C4-2B (cell line): ENCODE measurements at regions not wholly inside any gene's neighbourhood (a gene's known extent, or its start where the extent isn't known, plus 50 kb on each side); places are given as distances from the start of the nearest gene placed in this dataset.

Source experiments
- H3K27ac ChIP-seq: fragments of 450-650 bp; 2 replicates; pipeline ENCODE4 v1.5.1; 2017
- ZFX ChIP-seq: fragments of 450-650 bp; IDR thresholded peaks from 2 replicates; pipeline ENCODE4 v1.6.1; 2017
- TF ChIP-seq, protein P1 (sequence below): fragments of 450-650 bp; conservative IDR thresholded peaks from 2 replicates; pipeline ENCODE4 v1.5.1; 2017; ENCODE audit warnings: mild to moderate bottlenecking

DNA sequence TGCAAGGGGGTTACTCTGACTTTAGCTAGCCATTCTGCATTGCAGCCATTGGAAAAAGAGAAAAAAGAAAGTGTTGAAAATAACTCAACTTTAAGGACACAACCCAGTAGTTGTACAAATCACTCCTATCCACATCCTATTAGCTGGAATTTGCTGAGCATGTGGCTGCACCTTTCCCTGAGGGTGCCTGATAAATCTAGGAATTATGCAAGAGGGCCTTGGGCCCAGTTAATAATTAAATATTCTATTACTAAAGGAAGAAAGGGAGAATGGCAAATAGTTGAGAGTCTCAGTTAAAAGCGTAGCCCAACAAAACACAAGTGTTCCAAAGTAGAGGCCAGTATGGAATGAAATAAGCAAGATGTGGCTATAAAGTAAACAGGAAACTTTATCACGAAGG is 200.9 kb upstream of the CNTNAP2 start:
- TF ChIP-seq, protein P1, sequence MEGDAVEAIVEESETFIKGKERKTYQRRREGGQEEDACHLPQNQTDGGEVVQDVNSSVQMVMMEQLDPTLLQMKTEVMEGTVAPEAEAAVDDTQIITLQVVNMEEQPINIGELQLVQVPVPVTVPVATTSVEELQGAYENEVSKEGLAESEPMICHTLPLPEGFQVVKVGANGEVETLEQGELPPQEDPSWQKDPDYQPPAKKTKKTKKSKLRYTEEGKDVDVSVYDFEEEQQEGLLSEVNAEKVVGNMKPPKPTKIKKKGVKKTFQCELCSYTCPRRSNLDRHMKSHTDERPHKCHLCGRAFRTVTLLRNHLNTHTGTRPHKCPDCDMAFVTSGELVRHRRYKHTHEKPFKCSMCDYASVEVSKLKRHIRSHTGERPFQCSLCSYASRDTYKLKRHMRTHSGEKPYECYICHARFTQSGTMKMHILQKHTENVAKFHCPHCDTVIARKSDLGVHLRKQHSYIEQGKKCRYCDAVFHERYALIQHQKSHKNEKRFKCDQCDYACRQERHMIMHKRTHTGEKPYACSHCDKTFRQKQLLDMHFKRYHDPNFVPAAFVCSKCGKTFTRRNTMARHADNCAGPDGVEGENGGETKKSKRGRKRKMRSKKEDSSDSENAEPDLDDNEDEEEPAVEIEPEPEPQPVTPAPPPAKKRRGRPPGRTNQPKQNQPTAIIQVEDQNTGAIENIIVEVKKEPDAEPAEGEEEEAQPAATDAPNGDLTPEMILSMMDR = no peak
- no peak for TF ChIP-seq ZFX
- H3K27ac ChIP-seq = no peak overlapping the region

DNA sequence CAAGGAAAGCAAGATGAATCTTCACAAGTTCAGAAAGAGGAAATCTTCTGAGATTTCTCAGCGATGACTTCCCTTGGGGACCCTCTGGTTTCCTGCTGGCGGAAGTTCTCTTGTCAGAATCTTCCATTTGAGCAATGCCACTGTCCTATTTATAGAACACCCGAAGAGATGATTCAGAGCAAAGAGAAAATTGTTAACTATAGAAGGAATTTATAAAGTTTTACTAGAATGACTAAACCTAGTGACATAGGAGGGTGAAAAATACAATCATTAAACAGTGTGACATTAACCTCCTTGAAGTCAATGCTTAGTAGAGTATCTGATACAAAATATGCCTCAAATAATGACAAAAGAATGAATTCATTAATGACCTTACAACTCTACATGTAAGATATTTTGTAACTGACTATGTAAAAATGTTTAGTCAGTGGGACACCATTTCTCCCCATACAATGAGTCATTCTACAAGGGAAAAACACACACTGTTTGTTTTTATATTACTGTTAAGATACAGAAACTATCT is 206.5 kb upstream of the CNTNAP2 start:
- H3K27ac ChIP-seq = no peak overlapping the region
- TF ChIP-seq ZFX = no peak
- TF ChIP-seq, protein P1 = no peak

DNA sequence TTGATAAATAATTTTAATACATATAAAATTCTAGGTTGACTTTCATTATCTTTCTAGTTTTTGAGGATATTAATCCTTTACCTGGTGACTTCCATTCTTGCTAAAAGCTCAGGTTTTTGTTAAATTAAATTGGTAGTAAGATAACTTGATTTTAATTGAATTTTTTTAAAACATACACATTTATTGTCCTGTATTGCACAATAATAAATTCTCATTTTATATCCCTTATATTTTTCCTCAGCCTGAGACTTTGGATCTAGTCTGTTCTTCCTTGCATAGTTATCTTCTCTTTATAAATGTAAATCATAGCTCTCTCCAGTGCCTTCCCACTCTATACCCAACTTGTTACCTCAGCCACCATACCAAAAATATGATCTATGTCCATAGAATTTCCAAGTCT is 212.9 kb upstream of the CNTNAP2 start:
- H3K27ac ChIP-seq = no peak overlapping the region

DNA sequence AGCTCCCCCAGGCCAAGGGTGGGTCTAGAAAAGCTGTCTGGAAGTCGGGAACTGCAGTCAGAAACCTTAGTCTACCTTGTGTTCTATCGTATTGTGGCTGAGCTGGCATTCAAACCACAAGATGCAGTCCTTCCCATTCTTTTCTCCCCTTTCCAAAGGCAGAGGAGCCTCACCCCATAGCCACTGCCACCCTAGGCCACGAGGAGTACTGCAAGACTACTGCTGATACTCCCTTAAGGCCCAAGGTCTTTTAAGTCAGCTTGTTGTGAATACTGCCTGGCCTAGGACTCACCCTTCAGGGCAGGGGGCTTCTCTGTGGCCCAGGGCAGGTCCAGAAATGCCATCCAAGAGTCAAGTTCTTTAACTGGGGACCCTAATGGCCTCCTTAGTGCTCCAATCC is 214.5 kb upstream of the CNTNAP2 start:
- TF ChIP-seq, protein P1 = peak; percentile 20; the same call in 1 of the 2 replicates
- TF ChIP-seq ZFX = no peak
- no peak overlapping the region for H3K27ac ChIP-seq

More for the DNA sequence above, 212.9 kb upstream of the CNTNAP2 start:
- TF ChIP-seq ZFX = no peak
- TF ChIP-seq, protein P1 = no peak

DNA sequence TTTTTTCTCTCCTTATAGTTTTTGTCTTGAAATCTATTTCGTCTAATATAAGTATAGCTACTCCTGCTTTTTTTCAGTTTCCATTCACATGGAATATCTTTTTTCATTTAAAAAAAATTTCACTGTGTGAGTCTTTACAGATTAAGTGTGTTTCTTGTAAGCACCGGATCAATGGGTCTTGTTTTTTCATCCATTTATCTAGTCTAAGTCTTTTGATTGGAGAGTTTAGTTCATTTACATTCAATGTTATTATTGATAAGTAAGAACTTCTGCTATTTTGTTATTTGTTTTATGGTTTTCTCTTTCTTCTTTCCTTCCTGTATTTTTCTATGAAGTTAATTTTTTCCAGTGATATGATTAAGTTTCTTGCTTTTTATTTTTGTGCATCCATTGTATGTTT is 216.7 kb upstream of the CNTNAP2 start:
- no peak for TF ChIP-seq ZFX
- TF ChIP-seq, protein P1 = no peak
- no peak overlapping the region for H3K27ac ChIP-seq

DNA sequence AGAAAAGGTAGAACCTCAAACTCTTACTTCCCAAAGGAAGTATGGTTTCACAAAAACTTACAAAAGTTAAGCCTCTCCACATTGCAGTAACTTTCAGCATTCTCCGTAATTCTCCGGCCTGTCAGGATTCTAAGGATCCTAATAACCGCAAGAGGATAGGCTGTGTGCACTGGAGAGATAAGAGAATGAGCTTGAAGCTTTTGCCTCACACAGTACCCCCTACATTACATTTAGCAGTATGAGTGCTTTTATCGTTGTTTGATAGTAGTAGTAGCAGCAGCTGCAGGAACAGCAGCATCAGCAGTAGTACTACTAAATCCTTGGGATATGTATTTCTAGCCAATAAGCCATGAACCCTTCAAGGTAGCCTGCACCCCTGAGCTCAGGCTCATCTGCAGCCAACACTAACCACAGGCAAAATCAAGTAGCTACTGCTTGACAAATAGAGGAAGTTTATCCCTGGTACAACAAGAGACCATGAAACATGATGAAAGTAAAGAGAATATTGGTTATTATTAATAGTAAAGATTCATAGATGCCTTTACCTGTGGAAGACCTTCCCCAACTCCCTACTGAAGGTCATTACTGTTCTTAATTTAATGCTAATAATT is 222.6 kb upstream of the CNTNAP2 start:
- TF ChIP-seq, protein P1 = no peak
- no peak for TF ChIP-seq ZFX
- H3K27ac ChIP-seq = no peak overlapping the region

DNA sequence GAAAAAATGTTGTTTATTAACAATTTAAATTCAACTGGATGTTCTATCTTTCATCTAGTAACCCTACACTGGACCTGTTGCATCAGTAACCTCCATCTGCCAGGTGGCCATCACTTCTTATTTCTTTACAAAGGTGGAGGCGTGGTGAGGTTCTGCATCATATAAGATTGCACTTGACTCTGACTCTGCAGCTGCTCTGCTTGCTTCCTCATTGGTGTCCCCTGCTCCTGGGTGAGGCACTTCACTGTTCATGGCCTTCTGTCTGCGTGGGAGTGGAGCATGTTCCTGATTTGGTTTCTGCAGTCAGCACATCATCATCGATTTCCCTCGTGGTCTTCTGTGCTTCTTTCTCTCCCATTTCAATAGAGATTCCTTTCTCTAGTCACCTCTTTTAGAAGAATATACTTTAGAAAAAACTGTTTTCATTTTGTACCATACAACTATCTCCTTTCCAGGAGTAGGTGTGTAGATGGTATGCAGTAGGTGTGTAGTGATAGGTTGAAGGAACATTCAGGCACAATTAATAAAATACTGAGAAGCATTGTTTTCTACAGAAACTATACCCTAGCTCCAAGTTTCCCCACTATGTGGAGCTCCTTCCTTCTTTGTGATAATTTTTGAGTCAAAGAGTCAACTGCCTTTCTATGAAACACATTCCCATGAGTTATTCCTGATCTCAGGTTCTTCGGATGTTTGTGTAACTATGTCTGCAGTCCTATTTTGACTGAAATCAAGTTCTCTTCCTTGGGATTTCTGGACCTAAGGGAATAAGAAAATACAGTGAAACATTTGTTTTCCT is 231.7 kb upstream of the CNTNAP2 start:
- H3K27ac ChIP-seq = no peak overlapping the region
- no peak for TF ChIP-seq ZFX
